GM21619 (cell line): ENCODE measurements at regions not wholly inside any gene's neighbourhood (a gene's known extent, or its start where the extent isn't known, plus 50 kb on each side); places are given as distances from the start of the nearest gene placed in this dataset.

Experiments
- ATAC-seq: cut with Tn5 transposase; IDR thresholded peaks from one replicate; pipeline ENCODE4 v1.9.1; 2021; ENCODE audit not compliant: unreplicated experiment

GRCh38 chr20:48468571-48468970 is 359.2 kb downstream of the PREX1 start:
- ATAC-seq = no peak

- ATAC-seq = no peak
Observed at GRCh38 chr20:48467622-48468021, 360.2 kb downstream of the PREX1 start.

- no peak for ATAC-seq
Observed at GRCh38 chr20:48465271-48465670, 362.5 kb downstream of the PREX1 start.

- no peak for ATAC-seq
Observed at GRCh38 chr20:48463916-48464315, 363.9 kb downstream of the PREX1 start.

GRCh38 chr20:48463096-48463720 is 364.6 kb downstream of the PREX1 start:
- no peak for ATAC-seq

GRCh38 chr20:48461735-48462119 is 366.1 kb downstream of the PREX1 start:
- no peak for ATAC-seq

- no peak for ATAC-seq
Observed at GRCh38 chr20:48461091-48461734, 366.6 kb downstream of the PREX1 start.

GRCh38 chr20:48460681-48461080 is 367.1 kb downstream of the PREX1 start:
- ATAC-seq = no peak

- no peak for ATAC-seq
Observed at GRCh38 chr20:48459722-48460395, 367.9 kb downstream of the PREX1 start.

GRCh38 chr20:48458601-48459385 is 369.0 kb downstream of the PREX1 start:
- no peak for ATAC-seq

GRCh38 chr20:48458003-48458377 is 369.8 kb downstream of the PREX1 start:
- ATAC-seq = no peak

GRCh38 chr20:48457193-48458002 is 370.4 kb downstream of the PREX1 start:
- ATAC-seq = no peak

- ATAC-seq = no peak
Observed at GRCh38 chr20:48456366-48457192, 371.2 kb downstream of the PREX1 start.

- ATAC-seq = no peak
Observed at GRCh38 chr20:48455651-48456365, 372.0 kb downstream of the PREX1 start.

- no peak for ATAC-seq
Observed at GRCh38 chr20:48454671-48455490, 372.9 kb downstream of the PREX1 start.

- no peak for ATAC-seq
Observed at GRCh38 chr20:48453477-48454093, 374.2 kb downstream of the PREX1 start.

GRCh38 chr20:48451401-48451800 is 376.4 kb downstream of the PREX1 start:
- no peak for ATAC-seq
